ENCODE measurements at regions not wholly inside any gene's neighbourhood (a gene's known extent, or its start where the extent isn't known, plus 50 kb on each side); places are given as distances from the start of the nearest gene placed in this dataset.

DNA sequence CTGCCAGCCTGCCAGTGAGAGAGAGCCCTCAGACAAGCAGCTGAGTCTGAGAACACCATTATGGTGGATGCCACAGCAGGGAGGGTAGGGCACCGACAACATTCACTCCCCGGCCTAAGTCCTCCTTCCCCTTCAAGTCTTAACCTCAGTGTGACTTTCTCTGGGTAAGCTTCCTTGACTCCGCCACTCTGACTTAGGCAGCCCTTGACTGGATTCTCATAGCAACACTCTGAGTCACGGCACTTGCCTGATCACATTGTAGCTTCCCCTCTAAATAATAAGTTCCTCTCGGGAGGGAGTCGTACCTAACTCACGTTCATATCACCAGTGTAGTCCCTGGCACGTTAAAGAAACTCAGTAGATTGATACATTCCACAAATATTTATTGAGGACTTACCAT lies 180.5 kb downstream of the FOXB1 start:
- Histone ChIP-seq H3K4me1 (ENCODE audit: insufficient read depth) (peaks cover under 1% of the 10 kb centered on the region; the same call in 1 of the 2 replicates), H3K4me2 (no peak overlapping the region), H3K27me3 (ENCODE audit: insufficient read depth) (no peaks in the 10 kb centered on the region), H3K9me2 (ENCODE audit: insufficient read depth) (no peaks in the 10 kb centered on the region), H3K27ac (ENCODE audit: low read depth) (no peak overlapping the region), H2AFZ (no peak overlapping the region), H3K36me3 (ENCODE audit: insufficient read depth) (no peaks in the 10 kb centered on the region; the same call in 1 of the 2 replicates), H3K79me2 (replicated peaks; ENCODE audit: insufficient read depth) (no peaks in the 10 kb centered on the region), H4K20me1 (replicated peaks; ENCODE audit: insufficient read depth) (no peaks in the 10 kb centered on the region), H3K4me3 (no peak overlapping the region), H3F3A (replicated peaks; ENCODE audit: low read depth) (no peaks in the 10 kb centered on the region)
- Mint-ChIP-seq H3K4me1 (no peaks in the 10 kb centered on the region), H3K4me3 (no peak overlapping the region), H3K27me3 (ENCODE audit: insufficient read depth, low read depth, poor library complexity) (peaks cover 1% of the 10 kb centered on the region), H3K27ac (no peak overlapping the region), H3K36me3 (ENCODE audit: low read depth) (no peaks in the 10 kb centered on the region), H3K9me3 (peaks cover 8% of the 10 kb centered on the region; the same call in 2 of the 3 replicates)
- DNase-seq (ENCODE audit: low spot score) (no peak), ATAC-seq (no peak)
- TF ChIP-seq STAT1 (IDR thresholded peaks at IDR 0.05; ENCODE audit: unreplicated experiment) (no peak), JUNB (IDR thresholded peaks at IDR 0.05; ENCODE audit: unreplicated experiment) (no peak), POLR2AphosphoS5 (IDR thresholded peaks at IDR 0.05; ENCODE audit: low read depth) (no peak), CREB1 (CRISPR knock-in tag; IDR thresholded peaks at IDR 0.05; ENCODE audit: low read depth) (no peak)
- TF ChIP-seq, protein P1, sequence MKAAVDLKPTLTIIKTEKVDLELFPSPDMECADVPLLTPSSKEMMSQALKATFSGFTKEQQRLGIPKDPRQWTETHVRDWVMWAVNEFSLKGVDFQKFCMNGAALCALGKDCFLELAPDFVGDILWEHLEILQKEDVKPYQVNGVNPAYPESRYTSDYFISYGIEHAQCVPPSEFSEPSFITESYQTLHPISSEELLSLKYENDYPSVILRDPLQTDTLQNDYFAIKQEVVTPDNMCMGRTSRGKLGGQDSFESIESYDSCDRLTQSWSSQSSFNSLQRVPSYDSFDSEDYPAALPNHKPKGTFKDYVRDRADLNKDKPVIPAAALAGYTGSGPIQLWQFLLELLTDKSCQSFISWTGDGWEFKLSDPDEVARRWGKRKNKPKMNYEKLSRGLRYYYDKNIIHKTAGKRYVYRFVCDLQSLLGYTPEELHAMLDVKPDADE (IDR thresholded peaks at IDR 0.05): no peak
- TF ChIP-seq, protein P2, sequence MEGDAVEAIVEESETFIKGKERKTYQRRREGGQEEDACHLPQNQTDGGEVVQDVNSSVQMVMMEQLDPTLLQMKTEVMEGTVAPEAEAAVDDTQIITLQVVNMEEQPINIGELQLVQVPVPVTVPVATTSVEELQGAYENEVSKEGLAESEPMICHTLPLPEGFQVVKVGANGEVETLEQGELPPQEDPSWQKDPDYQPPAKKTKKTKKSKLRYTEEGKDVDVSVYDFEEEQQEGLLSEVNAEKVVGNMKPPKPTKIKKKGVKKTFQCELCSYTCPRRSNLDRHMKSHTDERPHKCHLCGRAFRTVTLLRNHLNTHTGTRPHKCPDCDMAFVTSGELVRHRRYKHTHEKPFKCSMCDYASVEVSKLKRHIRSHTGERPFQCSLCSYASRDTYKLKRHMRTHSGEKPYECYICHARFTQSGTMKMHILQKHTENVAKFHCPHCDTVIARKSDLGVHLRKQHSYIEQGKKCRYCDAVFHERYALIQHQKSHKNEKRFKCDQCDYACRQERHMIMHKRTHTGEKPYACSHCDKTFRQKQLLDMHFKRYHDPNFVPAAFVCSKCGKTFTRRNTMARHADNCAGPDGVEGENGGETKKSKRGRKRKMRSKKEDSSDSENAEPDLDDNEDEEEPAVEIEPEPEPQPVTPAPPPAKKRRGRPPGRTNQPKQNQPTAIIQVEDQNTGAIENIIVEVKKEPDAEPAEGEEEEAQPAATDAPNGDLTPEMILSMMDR (conservative IDR thresholded peaks at IDR 0.05; ENCODE audit: low read depth in 2 of 2): no peak

DNA sequence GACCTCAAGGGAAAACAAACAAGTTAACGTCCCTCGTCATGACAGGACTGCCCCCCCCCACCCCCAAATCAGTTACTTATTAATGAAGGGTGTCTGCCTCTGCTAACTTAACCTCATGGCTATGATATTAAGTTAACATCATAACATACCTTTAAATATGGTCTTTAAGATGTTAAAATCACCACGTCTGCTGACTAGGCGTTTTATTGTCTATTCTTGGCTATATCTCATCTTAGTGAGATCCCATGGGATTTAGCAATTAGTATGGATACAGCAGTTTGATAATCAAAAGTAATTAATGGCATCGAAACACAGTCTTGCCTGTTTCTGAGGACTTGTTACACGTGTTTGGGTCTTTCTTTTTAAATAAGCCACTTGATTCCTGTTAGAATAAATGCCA lies 186.9 kb downstream of the FOXB1 start:
- H3K4me1 ChIP-seq (ENCODE audit: insufficient read depth): no peaks in the 10 kb centered on the region
- no peak overlapping the region for H3K4me2 ChIP-seq
- no peaks in the 10 kb centered on the region for H3K36me3 Mint-ChIP-seq (ENCODE audit: low read depth)
- peaks cover 9% of the 10 kb centered on the region for H3K4me1 Mint-ChIP-seq
- no peaks in the 10 kb centered on the region; the same call in 1 of the 2 replicates for H3K36me3 ChIP-seq (ENCODE audit: insufficient read depth)
- no peak overlapping the region for H3K27ac Mint-ChIP-seq
- H3F3A ChIP-seq (replicated peaks; ENCODE audit: low read depth): no peaks in the 10 kb centered on the region
- no peaks in the 10 kb centered on the region for H3K79me2 ChIP-seq (replicated peaks; ENCODE audit: insufficient read depth)
- no peak overlapping the region for H3K4me3 ChIP-seq
- no peak overlapping the region for H3K27ac ChIP-seq (ENCODE audit: low read depth)
- no peaks in the 10 kb centered on the region for H3K9me2 ChIP-seq (ENCODE audit: insufficient read depth)
- no peaks in the 10 kb centered on the region for H3K27me3 ChIP-seq (ENCODE audit: insufficient read depth)
- H4K20me1 ChIP-seq (replicated peaks; ENCODE audit: insufficient read depth): no peaks in the 10 kb centered on the region
- ATAC-seq: no peak
- no peak for DNase-seq (ENCODE audit: low spot score)
- peaks cover 5% of the 10 kb centered on the region; the same call in 1 of the 3 replicates for H3K9me3 Mint-ChIP-seq
- H3K4me3 Mint-ChIP-seq: no peak overlapping the region
- H2AFZ ChIP-seq: no peak overlapping the region
- H3K27me3 Mint-ChIP-seq (ENCODE audit: insufficient read depth, low read depth, poor library complexity): no peaks in the 10 kb centered on the region
- TF ChIP-seq, protein P1 (IDR thresholded peaks at IDR 0.05): no peak
- TF ChIP-seq EZH2phosphoT487 (IDR thresholded peaks at IDR 0.05; ENCODE audit: unreplicated experiment) (no peak), ZNF331 (CRISPR knock-in tag; IDR thresholded peaks at IDR 0.05; ENCODE audit: low read depth) (no peak), POLR2AphosphoS5 (IDR thresholded peaks at IDR 0.05; ENCODE audit: low read depth) (no peak), EZH2 (IDR thresholded peaks at IDR 0.05; ENCODE audit: low read depth, unreplicated experiment) (no peak), STAT1 (IDR thresholded peaks at IDR 0.05; ENCODE audit: unreplicated experiment) (no peak), CREB1 (CRISPR knock-in tag; IDR thresholded peaks at IDR 0.05; ENCODE audit: low read depth) (no peak), NANOG (IDR thresholded peaks at IDR 0.05; ENCODE audit: borderline replicate concordance) (no peak), JUNB (IDR thresholded peaks at IDR 0.05; ENCODE audit: unreplicated experiment) (no peak), ZNF114 (CRISPR knock-in tag; IDR thresholded peaks at IDR 0.05) (no peak)
- TF ChIP-seq, protein P3, sequence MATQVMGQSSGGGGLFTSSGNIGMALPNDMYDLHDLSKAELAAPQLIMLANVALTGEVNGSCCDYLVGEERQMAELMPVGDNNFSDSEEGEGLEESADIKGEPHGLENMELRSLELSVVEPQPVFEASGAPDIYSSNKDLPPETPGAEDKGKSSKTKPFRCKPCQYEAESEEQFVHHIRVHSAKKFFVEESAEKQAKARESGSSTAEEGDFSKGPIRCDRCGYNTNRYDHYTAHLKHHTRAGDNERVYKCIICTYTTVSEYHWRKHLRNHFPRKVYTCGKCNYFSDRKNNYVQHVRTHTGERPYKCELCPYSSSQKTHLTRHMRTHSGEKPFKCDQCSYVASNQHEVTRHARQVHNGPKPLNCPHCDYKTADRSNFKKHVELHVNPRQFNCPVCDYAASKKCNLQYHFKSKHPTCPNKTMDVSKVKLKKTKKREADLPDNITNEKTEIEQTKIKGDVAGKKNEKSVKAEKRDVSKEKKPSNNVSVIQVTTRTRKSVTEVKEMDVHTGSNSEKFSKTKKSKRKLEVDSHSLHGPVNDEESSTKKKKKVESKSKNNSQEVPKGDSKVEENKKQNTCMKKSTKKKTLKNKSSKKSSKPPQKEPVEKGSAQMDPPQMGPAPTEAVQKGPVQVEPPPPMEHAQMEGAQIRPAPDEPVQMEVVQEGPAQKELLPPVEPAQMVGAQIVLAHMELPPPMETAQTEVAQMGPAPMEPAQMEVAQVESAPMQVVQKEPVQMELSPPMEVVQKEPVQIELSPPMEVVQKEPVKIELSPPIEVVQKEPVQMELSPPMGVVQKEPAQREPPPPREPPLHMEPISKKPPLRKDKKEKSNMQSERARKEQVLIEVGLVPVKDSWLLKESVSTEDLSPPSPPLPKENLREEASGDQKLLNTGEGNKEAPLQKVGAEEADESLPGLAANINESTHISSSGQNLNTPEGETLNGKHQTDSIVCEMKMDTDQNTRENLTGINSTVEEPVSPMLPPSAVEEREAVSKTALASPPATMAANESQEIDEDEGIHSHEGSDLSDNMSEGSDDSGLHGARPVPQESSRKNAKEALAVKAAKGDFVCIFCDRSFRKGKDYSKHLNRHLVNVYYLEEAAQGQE (IDR thresholded peaks at IDR 0.05; ENCODE audit: unreplicated experiment): no peak
- TF ChIP-seq, protein P2 (conservative IDR thresholded peaks at IDR 0.05; ENCODE audit: low read depth in 2 of 2): no peak
